ENCODE measurements at regions not wholly inside any gene's neighbourhood (a gene's known extent, or its start where the extent isn't known, plus 50 kb on each side); places are given as distances from the start of the nearest gene placed in this dataset.

- no peak for DNase-seq
Observed at GRCh38 chr6:10028222-10028621, 386.7 kb downstream of the TFAP2A start.

- no peak for DNase-seq
Observed at GRCh38 chr6:10019851-10020250, 395.0 kb downstream of the TFAP2A start.

- no peak for DNase-seq
Observed at GRCh38 chr6:10014557-10014956, 400.3 kb downstream of the TFAP2A start.

- DNase-seq = no peak
Observed at GRCh38 chr6:10000551-10000950, 414.3 kb downstream of the TFAP2A start.

- DNase-seq = no peak
Observed at GRCh38 chr6:9999796-10000195, 415.1 kb downstream of the TFAP2A start.

GRCh38 chr6:9986273-9986672 is 428.6 kb downstream of the TFAP2A start:
- no peak for DNase-seq

- DNase-seq = no peak
Observed at GRCh38 chr6:9985481-9985880, 429.4 kb downstream of the TFAP2A start.

- no peak for DNase-seq
Observed at GRCh38 chr6:9984607-9985006, 430.3 kb downstream of the TFAP2A start.

GRCh38 chr6:9983168-9983567 is 431.7 kb downstream of the TFAP2A start:
- no peak for DNase-seq

- no peak for DNase-seq
Observed at GRCh38 chr6:9982215-9982614, 432.7 kb downstream of the TFAP2A start.

- DNase-seq = no peak
Observed at GRCh38 chr6:9979996-9980395, 434.9 kb downstream of the TFAP2A start.

- DNase-seq = no peak
Observed at GRCh38 chr6:9978480-9978879, 436.4 kb downstream of the TFAP2A start.

- DNase-seq = no peak
Observed at GRCh38 chr6:9977411-9977810, 437.5 kb downstream of the TFAP2A start.

- DNase-seq = no peak
Observed at GRCh38 chr6:9961646-9962045, 453.2 kb downstream of the TFAP2A start.

- no peak for DNase-seq
Observed at GRCh38 chr6:9957215-9957759, 457.6 kb downstream of the TFAP2A start.

- DNase-seq = no peak
Observed at GRCh38 chr6:9948678-9949077, 466.2 kb downstream of the TFAP2A start.

GRCh38 chr6:9943986-9944385 is 470.9 kb downstream of the TFAP2A start:
- no peak for DNase-seq

GRCh38 chr6:9943026-9943425 is 471.8 kb downstream of the TFAP2A start:
- no peak for DNase-seq

GRCh38 chr6:9942131-9942530 is 472.7 kb downstream of the TFAP2A start:
- no peak for DNase-seq

GRCh38 chr6:9938801-9939200 is 476.1 kb downstream of the TFAP2A start:
- no peak for DNase-seq

GRCh38 chr6:9937031-9937763 is 477.7 kb downstream of the TFAP2A start:
- no peak for DNase-seq

GRCh38 chr6:9936551-9936950 is 478.3 kb downstream of the TFAP2A start:
- no peak for DNase-seq

- DNase-seq = no peak
Observed at GRCh38 chr6:9933677-9934076, 481.2 kb downstream of the TFAP2A start.

GRCh38 chr6:9927275-9927674 is 487.6 kb downstream of the TFAP2A start:
- DNase-seq = no peak

- no peak for DNase-seq
Observed at GRCh38 chr6:9924971-9925370, 489.9 kb downstream of the TFAP2A start.
